ENCODE measurements at regions not wholly inside any gene's neighbourhood (a gene's known extent, or its start where the extent isn't known, plus 50 kb on each side); places are given as distances from the start of the nearest gene placed in this dataset.

DNA sequence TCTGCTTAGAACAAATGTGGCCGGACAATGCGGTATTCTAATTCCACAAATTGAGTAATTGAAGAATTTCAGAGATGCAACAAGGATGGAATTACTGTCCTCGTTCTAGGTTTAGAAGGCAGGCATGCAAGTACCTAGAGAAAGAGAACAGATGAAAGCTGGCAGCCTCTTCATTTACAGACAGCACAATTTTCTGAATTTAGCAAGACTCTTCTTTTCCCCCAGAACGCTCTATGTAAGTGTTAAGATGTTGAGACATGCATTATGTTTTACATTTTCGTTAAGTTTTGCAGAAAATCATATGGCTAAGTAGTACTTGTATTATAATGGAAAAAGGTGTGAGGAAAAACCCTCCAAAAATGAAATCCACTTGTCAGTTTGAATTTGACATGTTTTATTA lies 259.5 kb upstream of the ARRDC3 start:
- TF ChIP-seq, protein P1, sequence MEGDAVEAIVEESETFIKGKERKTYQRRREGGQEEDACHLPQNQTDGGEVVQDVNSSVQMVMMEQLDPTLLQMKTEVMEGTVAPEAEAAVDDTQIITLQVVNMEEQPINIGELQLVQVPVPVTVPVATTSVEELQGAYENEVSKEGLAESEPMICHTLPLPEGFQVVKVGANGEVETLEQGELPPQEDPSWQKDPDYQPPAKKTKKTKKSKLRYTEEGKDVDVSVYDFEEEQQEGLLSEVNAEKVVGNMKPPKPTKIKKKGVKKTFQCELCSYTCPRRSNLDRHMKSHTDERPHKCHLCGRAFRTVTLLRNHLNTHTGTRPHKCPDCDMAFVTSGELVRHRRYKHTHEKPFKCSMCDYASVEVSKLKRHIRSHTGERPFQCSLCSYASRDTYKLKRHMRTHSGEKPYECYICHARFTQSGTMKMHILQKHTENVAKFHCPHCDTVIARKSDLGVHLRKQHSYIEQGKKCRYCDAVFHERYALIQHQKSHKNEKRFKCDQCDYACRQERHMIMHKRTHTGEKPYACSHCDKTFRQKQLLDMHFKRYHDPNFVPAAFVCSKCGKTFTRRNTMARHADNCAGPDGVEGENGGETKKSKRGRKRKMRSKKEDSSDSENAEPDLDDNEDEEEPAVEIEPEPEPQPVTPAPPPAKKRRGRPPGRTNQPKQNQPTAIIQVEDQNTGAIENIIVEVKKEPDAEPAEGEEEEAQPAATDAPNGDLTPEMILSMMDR (IDR thresholded peaks at IDR 0.05) = no peak
- H3K9me3 ChIP-seq = no peaks in the 10 kb centered on the region
- H3K27me3 ChIP-seq (ENCODE audit: low read depth) = no peaks in the 10 kb centered on the region
- ATAC-seq = no peak
- no peak overlapping the region for H3K4me3 ChIP-seq
- no peak for DNase-seq
- H3K27ac ChIP-seq = no peak overlapping the region
- intact Hi-C loops (cut with DNase I) = no loop called here
- H3K4me1 ChIP-seq = no peaks in the 10 kb centered on the region
- H3K36me3 ChIP-seq = no peaks in the 10 kb centered on the region

DNA sequence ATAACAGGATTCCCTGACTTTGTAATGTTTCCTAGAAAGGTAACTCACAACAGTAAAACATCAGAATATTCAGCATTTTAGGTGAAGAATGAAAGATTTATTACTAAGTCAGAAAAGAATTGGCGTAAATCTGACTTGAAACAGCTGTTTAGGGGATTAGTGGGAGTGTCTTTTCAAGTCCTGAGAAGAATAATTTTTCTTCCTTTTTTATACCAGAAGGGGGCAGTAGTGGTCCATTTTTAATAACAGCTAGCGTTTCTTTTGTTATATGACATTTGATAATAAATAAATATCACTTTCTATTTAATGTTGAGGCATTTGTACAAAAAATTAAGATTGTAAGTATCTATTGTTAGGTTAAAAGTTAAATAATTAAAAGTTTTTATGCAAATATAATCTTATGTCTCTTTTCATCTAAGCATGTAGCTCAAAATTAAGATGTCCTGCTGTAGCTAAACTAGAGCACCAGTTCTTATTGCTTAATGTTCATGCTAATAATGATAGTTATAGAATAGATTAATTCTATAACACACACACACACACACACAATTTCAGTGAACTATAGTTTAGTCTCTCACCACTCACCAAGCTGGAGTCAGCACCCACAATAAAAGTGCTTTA lies 258.7 kb upstream of the ARRDC3 start:
- H3K4me3 ChIP-seq = no peak overlapping the region
- intact Hi-C loops (cut with DNase I) = no loop called here
- H3K27ac ChIP-seq = no peak overlapping the region
- no peaks in the 10 kb centered on the region for H3K27me3 ChIP-seq (ENCODE audit: low read depth)
- ATAC-seq (no peak), DNase-seq (no peak)
- H3K36me3 ChIP-seq = no peaks in the 10 kb centered on the region
- TF ChIP-seq, protein P1 (IDR thresholded peaks at IDR 0.05) = peak; percentile 60
- H3K9me3 ChIP-seq = no peaks in the 10 kb centered on the region
- no peaks in the 10 kb centered on the region for H3K4me1 ChIP-seq

DNA sequence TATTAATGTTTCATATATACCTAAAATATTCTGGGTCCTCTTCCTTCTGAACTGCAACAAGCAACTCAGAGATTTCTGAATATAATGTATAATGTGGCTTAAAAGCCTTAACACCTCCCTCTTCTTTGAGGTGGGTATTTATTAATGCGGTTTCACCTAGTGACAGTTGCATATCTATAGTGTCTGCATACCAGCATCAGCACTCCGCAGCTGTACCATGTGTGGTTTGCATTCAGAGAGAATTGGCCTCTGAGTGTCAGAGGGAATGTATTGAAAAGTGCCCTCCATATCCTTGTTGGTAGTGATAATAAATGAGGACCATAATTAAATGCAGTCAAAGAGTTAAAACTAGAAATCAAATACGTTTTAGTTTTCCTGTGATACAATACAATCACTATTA lies 256.6 kb upstream of the ARRDC3 start:
- Histone ChIP-seq H3K36me3 (no peaks in the 10 kb centered on the region), H3K4me1 (no peaks in the 10 kb centered on the region), H3K27me3 (ENCODE audit: low read depth) (no peaks in the 10 kb centered on the region), H3K27ac (no peak overlapping the region), H3K4me3 (no peak overlapping the region), H3K9me3 (no peaks in the 10 kb centered on the region)
- intact Hi-C loops (cut with DNase I) = no loop called here
- TF ChIP-seq, protein P1 (IDR thresholded peaks at IDR 0.05) = no peak
- no peak for DNase-seq
- ATAC-seq = no peak

DNA sequence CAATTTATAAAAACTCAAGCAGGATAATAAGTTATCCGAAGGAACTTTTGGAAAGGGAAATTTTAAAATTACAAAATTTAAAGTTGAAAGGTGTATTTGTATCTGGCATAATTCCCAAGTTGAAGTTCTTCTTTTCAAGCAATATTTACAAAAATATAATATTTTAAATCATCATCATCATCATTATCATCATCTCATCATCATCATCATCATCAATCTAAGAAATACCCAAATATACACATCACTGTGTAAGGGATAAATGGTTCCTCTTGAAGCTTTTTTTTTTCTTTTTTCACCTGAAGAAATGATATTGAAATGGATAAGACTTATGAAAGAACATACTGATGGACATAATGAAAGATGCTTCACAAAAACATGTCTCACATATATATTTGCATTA lies 254.9 kb upstream of the ARRDC3 start:
- TF ChIP-seq, protein P1 (IDR thresholded peaks at IDR 0.05) = no peak
- Histone ChIP-seq H3K4me1 (no peaks in the 10 kb centered on the region), H3K36me3 (no peaks in the 10 kb centered on the region), H3K9me3 (no peaks in the 10 kb centered on the region), H3K27ac (no peak overlapping the region), H3K4me3 (no peak overlapping the region), H3K27me3 (ENCODE audit: low read depth) (no peaks in the 10 kb centered on the region)
- ATAC-seq (no peak), DNase-seq (no peak)
- intact Hi-C loops (cut with DNase I) = no loop called here

DNA sequence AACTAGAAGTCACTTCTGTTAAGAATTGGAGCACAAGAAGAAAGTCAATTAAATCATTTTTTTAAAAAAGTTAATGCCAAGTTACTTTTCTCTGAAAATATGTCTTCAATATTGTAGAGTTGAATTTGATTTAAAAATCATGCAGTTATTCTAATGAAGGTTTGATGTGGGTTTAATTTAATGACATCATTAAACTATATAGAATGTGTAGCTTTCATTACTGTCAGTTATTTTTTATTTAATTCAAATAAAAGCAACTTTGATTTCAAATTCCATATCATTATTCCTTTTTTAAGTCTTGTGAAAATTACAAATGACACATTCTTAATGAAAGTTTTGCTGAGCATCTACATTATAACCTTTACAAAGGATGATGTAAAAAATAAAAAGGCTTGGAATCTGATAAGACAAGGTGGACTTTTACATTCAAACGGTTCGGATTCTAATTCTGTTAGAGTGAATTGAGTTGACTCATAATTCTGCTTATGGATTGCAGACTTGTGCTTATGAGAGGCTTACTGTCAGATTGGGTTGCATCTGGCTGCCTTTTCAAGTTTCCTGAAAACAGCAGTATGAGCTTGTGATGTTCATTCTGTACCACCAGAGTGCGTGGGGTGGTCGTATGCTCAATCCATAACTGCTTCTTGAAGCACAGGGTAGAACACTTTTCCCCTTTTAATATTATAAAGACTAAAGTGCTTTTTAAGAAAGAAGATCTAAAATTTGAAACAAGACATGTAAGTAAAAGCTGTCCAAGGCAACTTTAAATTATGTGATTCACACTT lies 253.0 kb upstream of the ARRDC3 start:
- ATAC-seq = no peak
- no peak for DNase-seq
- H3K27me3 ChIP-seq (ENCODE audit: low read depth) = no peaks in the 10 kb centered on the region
- no peak overlapping the region for H3K27ac ChIP-seq
- no peak overlapping the region for H3K4me3 ChIP-seq
- TF ChIP-seq, protein P1 (IDR thresholded peaks at IDR 0.05) = no peak
- intact Hi-C loops (cut with DNase I) = no loop called here
- H3K4me1 ChIP-seq = no peaks in the 10 kb centered on the region
- no peaks in the 10 kb centered on the region for H3K9me3 ChIP-seq
- no peaks in the 10 kb centered on the region for H3K36me3 ChIP-seq

All from lower lobe of right lung (tissue), 2 donors.